ENCODE measurements at regions not wholly inside any gene's neighbourhood (a gene's known extent, or its start where the extent isn't known, plus 50 kb on each side); places are given as distances from the start of the nearest gene placed in this dataset.

- TF ChIP-seq, protein P1, sequence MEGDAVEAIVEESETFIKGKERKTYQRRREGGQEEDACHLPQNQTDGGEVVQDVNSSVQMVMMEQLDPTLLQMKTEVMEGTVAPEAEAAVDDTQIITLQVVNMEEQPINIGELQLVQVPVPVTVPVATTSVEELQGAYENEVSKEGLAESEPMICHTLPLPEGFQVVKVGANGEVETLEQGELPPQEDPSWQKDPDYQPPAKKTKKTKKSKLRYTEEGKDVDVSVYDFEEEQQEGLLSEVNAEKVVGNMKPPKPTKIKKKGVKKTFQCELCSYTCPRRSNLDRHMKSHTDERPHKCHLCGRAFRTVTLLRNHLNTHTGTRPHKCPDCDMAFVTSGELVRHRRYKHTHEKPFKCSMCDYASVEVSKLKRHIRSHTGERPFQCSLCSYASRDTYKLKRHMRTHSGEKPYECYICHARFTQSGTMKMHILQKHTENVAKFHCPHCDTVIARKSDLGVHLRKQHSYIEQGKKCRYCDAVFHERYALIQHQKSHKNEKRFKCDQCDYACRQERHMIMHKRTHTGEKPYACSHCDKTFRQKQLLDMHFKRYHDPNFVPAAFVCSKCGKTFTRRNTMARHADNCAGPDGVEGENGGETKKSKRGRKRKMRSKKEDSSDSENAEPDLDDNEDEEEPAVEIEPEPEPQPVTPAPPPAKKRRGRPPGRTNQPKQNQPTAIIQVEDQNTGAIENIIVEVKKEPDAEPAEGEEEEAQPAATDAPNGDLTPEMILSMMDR (IDR thresholded peaks at IDR 0.05; ENCODE audit: borderline replicate concordance, extremely low read depth, low read length, poor library complexity, severe bottlenecking) = no peak
- no peak for TF ChIP-seq EZH2 (IDR thresholded peaks at IDR 0.05; ENCODE audit: borderline replicate concordance, low read depth, low read length, severe bottlenecking)
Measured at GRCh38 chr4:10380735-10381134, 76.5 kb downstream of the ZNF518B start.

All from DND-41 (cell line).